ENCODE measurements at regions not wholly inside any gene's neighbourhood (a gene's known extent, or its start where the extent isn't known, plus 50 kb on each side); places are given as distances from the start of the nearest gene placed in this dataset.

DNA sequence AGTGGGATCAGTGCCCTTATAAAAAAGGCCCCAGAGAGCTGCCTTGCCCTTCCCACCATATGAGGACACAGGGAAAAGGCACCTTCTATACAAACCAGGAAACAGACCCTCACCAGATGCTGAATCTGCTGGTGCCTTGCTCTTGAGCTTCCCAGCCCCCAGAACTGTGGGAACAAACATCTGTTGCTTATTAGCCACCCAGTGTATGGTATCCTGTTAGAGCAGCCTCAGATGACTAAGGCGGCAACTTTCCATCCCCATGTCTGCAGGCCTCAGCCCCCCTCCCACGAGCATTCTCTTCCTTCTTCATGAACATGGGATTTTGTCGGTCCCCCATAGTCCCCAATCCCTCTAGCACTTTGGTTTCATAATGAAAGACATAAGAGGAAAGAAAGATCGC lies 202.5 kb upstream of the GAS1 start:
- H3K27me3 Mint-ChIP-seq, result peaks cover 45% of the 10 kb centered on the region
- peaks cover 8% of the 10 kb centered on the region for H3K4me1 Mint-ChIP-seq (ENCODE audit: low read depth)
- no peaks in the 10 kb centered on the region for H3K36me3 Mint-ChIP-seq (ENCODE audit: low read depth)
- no peak overlapping the region for H3K4me3 Mint-ChIP-seq
- intact Hi-C loops (cut with micrococcal nuclease), result no loop called here
- H3K27ac Mint-ChIP-seq, result no peak overlapping the region
- H3K9me3 Mint-ChIP-seq, result no peaks in the 10 kb centered on the region

DNA sequence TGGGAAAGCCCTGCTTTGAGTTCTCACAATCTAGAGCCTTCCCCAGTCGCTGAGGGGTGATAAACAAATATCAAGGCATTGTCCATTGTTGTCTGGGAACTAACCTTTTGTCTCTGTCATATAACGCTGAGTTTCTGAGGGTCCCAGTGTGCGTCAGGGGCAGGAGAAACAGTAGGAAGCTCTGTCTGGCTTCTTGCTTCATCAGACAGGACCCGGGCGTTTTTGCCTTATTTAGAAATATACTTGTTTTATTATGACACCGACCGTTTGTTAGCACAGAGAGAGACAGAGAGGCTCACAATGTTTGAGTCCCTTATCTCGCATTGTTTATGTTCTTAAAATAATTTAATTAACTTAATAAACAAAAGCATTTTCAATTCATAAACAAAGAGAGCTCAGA lies 204.9 kb upstream of the GAS1 start:
- Mint-ChIP-seq H3K27ac (no peak overlapping the region), H3K9me3 (no peaks in the 10 kb centered on the region), H3K36me3 (ENCODE audit: low read depth) (no peaks in the 10 kb centered on the region), H3K4me3 (no peak overlapping the region), H3K27me3 (peaks cover 34% of the 10 kb centered on the region), H3K4me1 (ENCODE audit: low read depth) (peaks cover 8% of the 10 kb centered on the region)
- intact Hi-C loops (cut with micrococcal nuclease), result no loop called here

DNA sequence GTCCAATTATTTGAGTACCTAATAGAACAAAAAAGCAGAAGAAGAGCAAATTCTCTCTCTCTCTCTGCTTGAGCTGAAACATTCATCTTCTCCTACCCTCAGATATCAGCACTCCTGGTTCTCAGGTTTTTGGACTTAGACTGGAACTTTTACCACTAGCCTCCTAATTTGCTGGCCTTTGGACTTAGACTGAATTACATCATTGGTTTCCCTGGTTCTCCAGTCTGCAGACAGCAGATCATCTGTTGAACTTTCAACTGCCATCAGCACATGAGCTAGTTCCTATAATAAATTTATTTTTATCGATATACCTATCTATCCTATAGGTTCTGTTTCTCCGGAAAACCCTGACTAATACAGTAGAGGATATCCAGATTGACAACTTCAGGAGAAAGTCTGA lies 208.9 kb upstream of the GAS1 start:
- H3K27ac Mint-ChIP-seq, result no peak overlapping the region
- no peaks in the 10 kb centered on the region for H3K36me3 Mint-ChIP-seq (ENCODE audit: low read depth)
- intact Hi-C loops (cut with micrococcal nuclease), result no loop called here
- H3K9me3 Mint-ChIP-seq, result no peaks in the 10 kb centered on the region
- peaks cover 3% of the 10 kb centered on the region for H3K27me3 Mint-ChIP-seq
- no peaks in the 10 kb centered on the region for H3K4me1 Mint-ChIP-seq (ENCODE audit: low read depth)
- H3K4me3 Mint-ChIP-seq, result no peak overlapping the region

DNA sequence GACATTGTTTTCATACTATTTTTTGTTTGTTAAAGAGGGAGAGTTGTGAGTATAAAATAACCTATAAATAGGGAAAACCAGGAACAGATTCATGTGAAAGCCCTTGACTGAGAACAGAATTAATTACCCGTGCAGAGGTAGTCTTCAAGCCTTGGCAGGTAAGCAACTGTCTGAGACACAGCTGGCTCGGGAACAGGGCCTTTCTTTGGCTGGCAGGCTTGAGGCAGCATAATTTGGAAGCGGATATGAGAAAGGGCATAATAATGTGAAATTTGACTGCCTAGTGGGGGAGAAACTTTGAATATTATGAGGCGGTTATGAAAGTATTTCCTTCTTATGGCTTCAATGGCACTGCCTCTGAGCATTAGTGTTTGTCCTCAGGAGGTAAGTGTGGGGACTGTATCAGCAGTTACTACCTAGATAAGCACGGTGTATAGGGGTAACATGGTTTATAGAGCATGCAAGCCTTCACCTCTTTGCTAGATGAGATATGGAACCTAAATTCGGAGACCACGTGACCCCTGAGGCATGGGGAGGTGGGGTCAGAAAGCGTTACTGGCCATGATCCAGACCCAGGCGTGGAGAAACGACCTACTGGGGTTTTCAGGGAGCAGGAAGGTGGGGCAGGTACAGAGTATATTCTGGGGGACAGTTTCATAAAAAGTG lies 210.2 kb upstream of the GAS1 start:
- intact Hi-C loops (cut with micrococcal nuclease), result no loop called here
- no peak overlapping the region for H3K4me3 Mint-ChIP-seq
- no peaks in the 10 kb centered on the region for H3K4me1 Mint-ChIP-seq (ENCODE audit: low read depth)
- no peaks in the 10 kb centered on the region for H3K36me3 Mint-ChIP-seq (ENCODE audit: low read depth)
- no peaks in the 10 kb centered on the region for H3K9me3 Mint-ChIP-seq
- H3K27me3 Mint-ChIP-seq, result peaks cover 2% of the 10 kb centered on the region
- no peak overlapping the region for H3K27ac Mint-ChIP-seq

DNA sequence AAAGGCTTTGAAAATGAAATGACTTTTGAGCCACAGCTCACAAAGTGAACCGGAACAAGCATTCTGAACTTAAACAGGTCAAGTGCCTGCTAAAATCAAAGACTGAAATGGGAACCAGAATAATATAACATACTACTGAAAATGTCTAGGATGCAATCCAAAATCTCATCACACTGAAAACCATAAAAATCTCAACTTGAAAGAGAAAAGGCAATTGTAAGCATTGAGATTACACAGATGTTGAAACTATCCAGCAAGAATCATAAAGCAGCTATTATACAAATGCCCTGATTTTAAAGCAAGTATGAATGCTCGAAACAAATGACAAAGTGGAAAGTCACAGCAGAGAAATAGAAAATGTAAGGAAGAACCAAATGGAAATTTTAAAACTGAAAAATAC lies 211.5 kb upstream of the GAS1 start:
- no peak overlapping the region for H3K27ac Mint-ChIP-seq
- H3K4me3 Mint-ChIP-seq, result no peak overlapping the region
- H3K9me3 Mint-ChIP-seq, result no peaks in the 10 kb centered on the region
- intact Hi-C loops (cut with micrococcal nuclease), result no loop called here
- no peaks in the 10 kb centered on the region for H3K4me1 Mint-ChIP-seq (ENCODE audit: low read depth)
- peaks cover 2% of the 10 kb centered on the region for H3K27me3 Mint-ChIP-seq
- H3K36me3 Mint-ChIP-seq (ENCODE audit: low read depth), result no peaks in the 10 kb centered on the region

DNA sequence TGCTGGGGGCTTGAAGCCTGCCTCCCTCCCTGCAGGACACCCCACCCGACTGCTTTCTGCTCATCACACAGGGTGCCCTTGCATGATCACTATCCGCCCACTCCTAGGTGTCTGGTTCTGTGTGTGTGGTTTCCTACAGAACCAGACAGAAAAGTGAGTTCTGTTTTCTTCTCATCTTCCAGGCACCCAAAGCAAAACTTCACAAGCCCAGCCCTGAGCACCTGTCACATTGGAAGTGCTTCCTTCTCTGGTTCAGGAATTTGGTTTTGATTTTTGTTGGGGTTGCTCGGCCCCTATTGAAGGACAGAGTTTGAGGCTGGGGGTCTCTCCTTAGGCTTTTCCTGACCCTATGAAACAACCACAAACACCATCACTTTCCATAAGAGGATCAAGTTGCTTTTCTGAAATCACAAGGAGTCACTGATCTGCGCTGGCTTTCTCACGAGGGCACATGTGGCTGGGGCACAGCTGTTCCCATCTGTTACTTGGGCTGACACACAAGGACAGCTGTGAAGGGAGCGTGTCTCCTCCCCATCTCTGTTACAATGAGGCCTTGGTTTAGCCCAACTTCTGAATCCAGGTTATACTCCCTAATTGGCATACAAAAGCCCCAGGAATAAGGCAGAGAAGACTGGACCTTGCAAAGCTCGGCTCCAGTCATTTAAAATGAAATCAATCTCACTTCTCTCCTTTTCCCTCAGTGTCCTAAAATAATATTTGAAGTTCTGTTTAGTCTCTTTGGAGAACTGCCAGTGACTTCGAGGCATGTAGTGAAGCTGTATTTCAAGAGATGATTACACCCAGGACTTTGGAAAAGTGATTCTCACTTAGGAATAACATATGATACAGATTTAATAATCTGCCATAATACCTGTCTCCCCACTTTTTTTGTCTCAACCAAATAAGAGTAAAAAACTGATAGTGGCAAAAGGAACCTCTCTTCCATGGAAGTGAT lies 213.1 kb upstream of the GAS1 start:
- no peaks in the 10 kb centered on the region for H3K9me3 Mint-ChIP-seq
- no peaks in the 10 kb centered on the region for H3K36me3 Mint-ChIP-seq (ENCODE audit: low read depth)
- intact Hi-C loops (cut with micrococcal nuclease), result no loop called here
- H3K4me3 Mint-ChIP-seq, result no peak overlapping the region
- H3K27me3 Mint-ChIP-seq, result no peaks in the 10 kb centered on the region
- H3K4me1 Mint-ChIP-seq (ENCODE audit: low read depth), result no peaks in the 10 kb centered on the region
- H3K27ac Mint-ChIP-seq, result no peak overlapping the region

DNA sequence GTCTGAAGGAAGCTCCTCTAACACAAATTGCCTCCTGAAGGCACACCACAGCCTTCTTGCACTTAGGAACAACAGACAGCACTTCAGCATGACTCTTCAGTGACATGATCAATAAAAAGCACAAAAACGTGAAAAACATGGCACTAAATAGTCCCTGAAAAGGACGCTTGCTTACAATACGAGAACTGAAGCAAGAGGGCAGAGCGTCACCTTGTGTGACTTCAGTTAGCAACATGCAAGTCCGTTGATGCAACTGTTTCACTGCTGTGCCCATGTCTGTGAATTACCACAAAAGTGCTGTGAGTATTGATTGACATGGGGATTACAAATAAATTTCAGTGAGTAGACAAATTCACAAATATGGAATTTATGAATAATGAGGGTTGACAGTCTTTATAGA lies 219.9 kb upstream of the GAS1 start:
- Mint-ChIP-seq H3K9me3 (no peaks in the 10 kb centered on the region), H3K4me3 (no peak overlapping the region), H3K4me1 (ENCODE audit: low read depth) (no peaks in the 10 kb centered on the region), H3K27me3 (no peaks in the 10 kb centered on the region), H3K27ac (no peak overlapping the region), H3K36me3 (ENCODE audit: low read depth) (no peaks in the 10 kb centered on the region)
- intact Hi-C loops (cut with micrococcal nuclease), result no loop called here

DNA sequence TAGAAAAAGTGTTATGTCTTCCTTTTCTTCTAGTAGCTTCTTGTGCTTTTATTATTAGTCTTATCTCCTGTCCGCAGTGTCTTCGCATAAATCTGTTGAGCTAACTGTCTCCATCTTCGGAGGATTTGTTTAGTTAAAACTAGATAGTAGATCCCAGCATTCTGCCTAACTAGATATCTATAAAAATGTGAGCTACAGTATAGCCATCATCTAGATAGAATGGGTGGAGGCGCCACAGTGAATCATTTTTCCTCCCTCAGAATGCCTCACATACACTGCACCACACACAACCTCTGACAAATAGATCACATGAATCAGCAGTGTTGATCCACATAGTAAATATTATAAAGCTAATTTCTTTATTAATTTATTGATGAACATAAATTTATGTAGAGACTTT lies 220.3 kb upstream of the GAS1 start:
- no peaks in the 10 kb centered on the region for H3K9me3 Mint-ChIP-seq
- intact Hi-C loops (cut with micrococcal nuclease), result no loop called here
- H3K4me1 Mint-ChIP-seq (ENCODE audit: low read depth), result no peaks in the 10 kb centered on the region
- no peak overlapping the region for H3K27ac Mint-ChIP-seq
- H3K36me3 Mint-ChIP-seq (ENCODE audit: low read depth), result no peaks in the 10 kb centered on the region
- no peaks in the 10 kb centered on the region for H3K27me3 Mint-ChIP-seq
- H3K4me3 Mint-ChIP-seq, result no peak overlapping the region

DNA sequence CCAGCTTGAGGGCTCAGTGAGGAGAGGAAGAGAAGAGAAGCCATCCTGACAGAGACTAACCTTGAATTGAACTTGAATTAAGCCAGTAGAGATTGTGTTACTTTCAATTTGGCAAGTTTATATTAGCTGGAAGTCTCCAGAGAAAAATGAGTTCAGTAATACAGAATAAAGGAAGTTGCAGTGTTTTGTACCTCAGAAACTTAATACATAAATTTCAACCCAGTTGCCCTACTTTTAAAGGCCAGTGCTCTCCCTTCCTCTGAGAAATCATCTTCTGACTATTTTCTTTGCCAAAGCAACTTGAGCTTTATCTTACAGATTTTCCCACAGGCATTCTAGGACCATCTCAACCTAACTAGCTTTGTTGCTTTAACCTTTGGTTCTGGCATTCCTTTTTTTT lies 231.0 kb upstream of the GAS1 start:
- intact Hi-C loops (cut with micrococcal nuclease), result no loop called here
- H3K27ac Mint-ChIP-seq, result no peak overlapping the region
- no peaks in the 10 kb centered on the region for H3K36me3 Mint-ChIP-seq (ENCODE audit: low read depth)
- no peaks in the 10 kb centered on the region for H3K4me1 Mint-ChIP-seq (ENCODE audit: low read depth)
- H3K4me3 Mint-ChIP-seq, result no peak overlapping the region
- H3K9me3 Mint-ChIP-seq, result peaks cover 15% of the 10 kb centered on the region
- no peaks in the 10 kb centered on the region for H3K27me3 Mint-ChIP-seq

DNA sequence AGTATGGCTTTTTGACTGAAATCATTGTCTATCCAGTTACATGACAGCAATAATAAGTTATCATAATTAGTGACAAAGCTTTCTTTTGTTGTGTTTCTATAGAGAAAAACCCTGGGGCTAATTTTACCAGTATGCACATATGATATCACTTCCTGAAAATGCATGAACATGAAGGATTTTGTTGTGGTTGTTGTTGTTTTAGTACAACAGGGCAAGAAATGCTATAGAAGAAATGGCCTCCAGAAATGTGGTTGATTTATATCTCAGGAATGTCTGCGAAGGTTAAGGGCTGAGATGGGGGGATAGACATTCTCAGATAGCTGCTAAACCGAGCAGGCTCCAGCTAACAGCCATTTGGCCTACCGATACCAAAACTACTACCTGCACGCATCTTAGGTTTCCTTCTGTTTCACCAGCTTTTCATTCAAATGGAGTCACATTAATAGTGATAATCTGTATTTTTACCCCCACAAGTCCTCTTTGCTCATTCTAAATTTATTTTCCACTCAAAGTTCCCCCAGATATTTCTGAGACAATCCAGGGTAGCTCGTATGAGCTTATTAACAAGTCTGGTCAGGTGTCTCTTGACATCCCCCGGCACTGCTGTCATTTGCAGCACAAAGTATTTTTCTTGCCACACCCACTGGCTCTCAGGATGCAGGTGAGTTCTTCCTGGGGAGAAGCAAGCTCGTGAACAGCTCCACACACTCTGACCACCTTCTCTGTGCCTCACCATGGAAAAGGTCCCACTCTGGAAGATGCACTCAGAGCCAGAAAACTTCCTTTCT lies 232.4 kb upstream of the GAS1 start:
- H3K9me3 Mint-ChIP-seq, result peaks cover 15% of the 10 kb centered on the region
- H3K36me3 Mint-ChIP-seq (ENCODE audit: low read depth), result no peaks in the 10 kb centered on the region
- no peaks in the 10 kb centered on the region for H3K4me1 Mint-ChIP-seq (ENCODE audit: low read depth)
- no peak overlapping the region for H3K4me3 Mint-ChIP-seq
- H3K27ac Mint-ChIP-seq, result no peak overlapping the region
- intact Hi-C loops (cut with micrococcal nuclease), result no loop called here
- H3K27me3 Mint-ChIP-seq, result no peaks in the 10 kb centered on the region

DNA sequence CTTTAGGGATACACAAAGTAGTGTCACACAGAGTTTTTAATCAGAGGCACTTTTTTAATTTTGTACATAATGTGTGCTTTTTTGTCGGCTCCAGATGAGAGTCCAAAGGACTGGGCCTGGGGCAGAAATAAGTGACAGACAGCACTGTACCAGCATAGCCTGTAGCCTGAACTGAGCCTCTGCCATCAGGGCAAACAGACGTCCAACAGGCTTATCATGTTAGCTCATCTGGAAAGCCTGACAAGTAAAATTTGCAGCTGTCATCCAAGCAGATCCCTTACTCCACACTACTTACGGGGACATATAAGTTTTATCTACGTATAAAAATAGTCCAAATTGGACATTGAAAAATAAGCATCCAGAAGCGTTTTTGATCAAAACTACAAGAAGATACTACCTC lies 233.1 kb upstream of the GAS1 start:
- Mint-ChIP-seq H3K4me1 (ENCODE audit: low read depth) (no peaks in the 10 kb centered on the region), H3K36me3 (ENCODE audit: low read depth) (no peaks in the 10 kb centered on the region), H3K27ac (no peak overlapping the region), H3K27me3 (no peaks in the 10 kb centered on the region), H3K9me3 (peaks cover 15% of the 10 kb centered on the region), H3K4me3 (no peak overlapping the region)
- intact Hi-C loops (cut with micrococcal nuclease), result no loop called here

DNA sequence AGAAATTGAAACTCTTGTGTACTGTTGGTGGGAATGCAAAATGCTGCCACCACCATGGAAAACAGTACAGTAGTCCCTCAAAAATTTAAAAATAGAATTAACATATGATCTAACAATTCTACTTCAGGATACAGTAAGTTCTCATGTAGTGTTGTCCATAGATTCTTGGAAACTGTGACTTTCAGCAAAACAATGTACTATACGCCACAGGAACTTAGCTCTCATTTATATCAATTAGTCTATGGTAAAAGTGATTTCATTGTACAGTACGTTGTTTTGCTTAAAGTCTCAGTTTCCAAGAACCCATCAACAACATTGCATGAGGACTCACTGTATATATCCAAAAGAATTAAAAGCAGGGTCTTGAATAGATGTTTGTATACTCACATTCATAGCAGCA lies 233.5 kb upstream of the GAS1 start:
- H3K4me3 Mint-ChIP-seq, result no peak overlapping the region
- H3K4me1 Mint-ChIP-seq (ENCODE audit: low read depth), result no peaks in the 10 kb centered on the region
- no peaks in the 10 kb centered on the region for H3K27me3 Mint-ChIP-seq
- peaks cover 15% of the 10 kb centered on the region for H3K9me3 Mint-ChIP-seq
- H3K36me3 Mint-ChIP-seq (ENCODE audit: low read depth), result no peaks in the 10 kb centered on the region
- no peak overlapping the region for H3K27ac Mint-ChIP-seq
- intact Hi-C loops (cut with micrococcal nuclease), result no loop called here

DNA sequence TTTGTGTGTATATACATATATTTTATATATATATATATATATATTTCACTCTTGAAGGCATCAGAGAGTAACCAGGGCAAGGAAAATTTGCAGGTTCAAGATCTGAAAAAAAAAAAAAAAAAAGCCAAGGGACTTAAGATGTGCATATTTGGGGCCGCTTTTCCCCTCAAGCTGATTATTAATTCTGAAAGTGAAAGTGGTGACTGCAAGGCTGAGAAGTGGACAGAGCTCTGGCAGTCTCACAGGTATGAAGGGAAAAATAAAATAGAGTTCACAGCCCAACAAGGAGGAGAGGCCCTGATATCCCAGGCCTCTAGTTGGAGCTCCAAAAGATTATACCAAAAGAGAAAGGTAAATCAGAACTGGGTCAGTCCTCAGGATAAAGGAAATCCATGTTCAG lies 234.4 kb upstream of the GAS1 start:
- Mint-ChIP-seq H3K27ac (no peak overlapping the region), H3K27me3 (no peaks in the 10 kb centered on the region), H3K36me3 (ENCODE audit: low read depth) (no peaks in the 10 kb centered on the region), H3K4me1 (ENCODE audit: low read depth) (no peaks in the 10 kb centered on the region), H3K9me3 (peaks cover 15% of the 10 kb centered on the region), H3K4me3 (no peak overlapping the region)
- intact Hi-C loops (cut with micrococcal nuclease), result no loop called here

DNA sequence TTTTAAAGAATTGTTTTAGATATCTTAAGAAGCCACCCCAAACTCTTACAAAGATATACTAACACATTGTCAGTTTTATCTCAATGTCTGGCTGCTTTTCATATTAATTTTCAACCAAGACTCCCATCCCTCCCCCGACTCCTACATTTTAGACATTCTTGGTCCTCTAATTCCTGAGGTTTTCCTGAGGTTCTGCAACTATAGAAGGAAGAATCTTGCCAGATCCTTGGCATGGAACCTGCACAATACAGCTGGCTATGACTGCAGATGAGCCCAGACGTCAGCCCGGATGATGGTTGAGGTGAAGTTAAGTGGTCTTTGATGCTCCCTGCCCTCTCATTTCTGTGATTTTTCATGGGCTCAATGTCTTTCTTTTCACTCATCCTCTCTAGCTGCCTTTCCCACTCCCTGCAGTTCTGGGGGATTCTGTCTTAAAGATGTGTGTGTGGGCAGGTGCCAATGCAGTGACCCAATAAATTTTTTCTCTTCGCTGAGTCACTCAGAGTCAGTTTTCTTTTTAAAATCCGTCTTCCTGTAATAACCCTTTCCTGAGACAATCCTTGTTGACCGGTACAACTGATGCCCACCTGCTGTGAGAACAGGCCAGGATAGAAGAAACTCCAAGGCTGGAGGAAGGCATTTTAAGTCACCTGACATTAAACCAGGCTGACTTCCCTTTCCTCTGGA lies 237.8 kb upstream of the GAS1 start:
- no peak overlapping the region for H3K27ac Mint-ChIP-seq
- peaks cover 9% of the 10 kb centered on the region for H3K9me3 Mint-ChIP-seq
- no peaks in the 10 kb centered on the region for H3K36me3 Mint-ChIP-seq (ENCODE audit: low read depth)
- no peak overlapping the region for H3K4me3 Mint-ChIP-seq
- no peaks in the 10 kb centered on the region for H3K4me1 Mint-ChIP-seq (ENCODE audit: low read depth)
- intact Hi-C loops (cut with micrococcal nuclease), result no loop called here
- no peaks in the 10 kb centered on the region for H3K27me3 Mint-ChIP-seq
